HCT116 (cell line): ENCODE measurements at regions not wholly inside any gene's neighbourhood (a gene's known extent, or its start where the extent isn't known, plus 50 kb on each side); places are given as distances from the start of the nearest gene placed in this dataset.

Source experiments
- ATF3 ChIP-seq: IDR thresholded peaks from 2 replicates; pipeline ENCODE4 v1.6.1; 2012
- CEBPB ChIP-seq: IDR thresholded peaks from 2 replicates; pipeline ENCODE4 v1.6.1; 2012; ENCODE audit warnings: low read depth
- CTCF ChIP-seq, 3 experiments: fragments of 200-600 bp in 1 of 3; sonication (generic) in 1 of 3; IDR thresholded peaks in 2 of 3; conservative IDR thresholded peaks in 1 of 3; 2 replicates each; pipeline ENCODE4 v1.5.1; 2012 to 2017; ENCODE audit warnings: low read depth in 2 of 3, low read length in 2 of 3, antibody characterized with exemption in 1 of 3, borderline replicate concordance in 1 of 3, control low read depth in 1 of 3, mild to moderate bottlenecking in 1 of 3, mixed read lengths in 1 of 3, mixed run types in 1 of 3, moderate library complexity in 1 of 3; ENCODE audit not compliant: insufficient read depth in 1 of 3
- EGR1 ChIP-seq: IDR thresholded peaks from 2 replicates; pipeline ENCODE4 v1.6.1; 2012; ENCODE audit warnings: low read depth
- ELF1 ChIP-seq: IDR thresholded peaks from 2 replicates; pipeline ENCODE4 v1.6.1; 2012; ENCODE audit warnings: low read depth, borderline replicate concordance
- EZH2 ChIP-seq: fragments of 200-600 bp; sonication (generic); IDR thresholded peaks from 2 replicates; pipeline ENCODE4 v1.6.1; 2017; ENCODE audit warnings: antibody characterized with exemption, mixed run types
- EZH2phosphoT487 ChIP-seq: fragments of 200-600 bp; IDR thresholded peaks from 2 replicates; pipeline ENCODE4 v1.6.1; 2018; ENCODE audit warnings: antibody characterized with exemption, borderline replicate concordance
- POLR2A ChIP-seq: IDR thresholded peaks from 2 replicates; pipeline ENCODE4 v1.7.0; 2011; ENCODE audit warnings: borderline replicate concordance; ENCODE audit not compliant: insufficient read depth, insufficient read length; ENCODE audit errors: extremely low read depth
- SRF ChIP-seq: IDR thresholded peaks from 2 replicates; pipeline ENCODE4 v1.6.1; 2012; ENCODE audit warnings: low read depth
- YY1 ChIP-seq: IDR thresholded peaks from 2 replicates; pipeline ENCODE4 v1.6.1; 2011; ENCODE audit warnings: low read length, low read depth, moderate library complexity, mild to moderate bottlenecking; ENCODE audit not compliant: insufficient replicate concordance; ENCODE audit errors: extremely low read depth
- ZNF274 ChIP-seq: fragments of 200-500 bp; sonication (Bioruptor generic); IDR thresholded peaks from 2 replicates; pipeline ENCODE4 v1.6.1; 2014; ENCODE audit warnings: mild to moderate bottlenecking, low read depth, low read length, inconsistent platforms

GRCh38 chr1:80994038-80994437 is 806.7 kb upstream of the ADGRL2 start:
- no peak for TF ChIP-seq SRF
- no peak for TF ChIP-seq POLR2A
- TF ChIP-seq CEBPB, result no peak
- TF ChIP-seq CTCF (IDR thresholded peaks at IDR 0.05 in 2 of 3, conservative IDR thresholded peaks at IDR 0.05 in 1 of 3; ENCODE audit: borderline replicate concordance in 1 of 3, insufficient read depth in 1 of 3, low read depth in 2 of 3, low read length in 2 of 3), result no peak
- TF ChIP-seq ZNF274, result no peak
- TF ChIP-seq EZH2, result no peak
- no peak for TF ChIP-seq EZH2phosphoT487
- no peak for TF ChIP-seq EGR1
- TF ChIP-seq ELF1, result no peak
- no peak for TF ChIP-seq ATF3
- no peak for TF ChIP-seq YY1
